ENCODE measurements at regions not wholly inside any gene's neighbourhood (a gene's known extent, or its start where the extent isn't known, plus 50 kb on each side); places are given as distances from the start of the nearest gene placed in this dataset.
A peak's percentile ranks its signal among the peaks of the same experiment; 100 is the strongest.

GRCh38 chr10:30546511-30546910 lies 83.0 kb downstream of the LYZL2 start:
- Histone ChIP-seq H3K27me3 (no peaks in the 10 kb centered on the region), H3K4me3 (no peak overlapping the region), H3K36me3 (no peaks in the 10 kb centered on the region), H3K4me1 (peaks cover 0 to 3% (median 0%) of the 10 kb centered on the region in 3 donors), H3K9me3 (no peaks in the 10 kb centered on the region), H3K27ac (no peak overlapping the region)
- TF ChIP-seq POLR2A (IDR thresholded peaks at IDR 0.05) = no peak
- TF ChIP-seq, protein P1, sequence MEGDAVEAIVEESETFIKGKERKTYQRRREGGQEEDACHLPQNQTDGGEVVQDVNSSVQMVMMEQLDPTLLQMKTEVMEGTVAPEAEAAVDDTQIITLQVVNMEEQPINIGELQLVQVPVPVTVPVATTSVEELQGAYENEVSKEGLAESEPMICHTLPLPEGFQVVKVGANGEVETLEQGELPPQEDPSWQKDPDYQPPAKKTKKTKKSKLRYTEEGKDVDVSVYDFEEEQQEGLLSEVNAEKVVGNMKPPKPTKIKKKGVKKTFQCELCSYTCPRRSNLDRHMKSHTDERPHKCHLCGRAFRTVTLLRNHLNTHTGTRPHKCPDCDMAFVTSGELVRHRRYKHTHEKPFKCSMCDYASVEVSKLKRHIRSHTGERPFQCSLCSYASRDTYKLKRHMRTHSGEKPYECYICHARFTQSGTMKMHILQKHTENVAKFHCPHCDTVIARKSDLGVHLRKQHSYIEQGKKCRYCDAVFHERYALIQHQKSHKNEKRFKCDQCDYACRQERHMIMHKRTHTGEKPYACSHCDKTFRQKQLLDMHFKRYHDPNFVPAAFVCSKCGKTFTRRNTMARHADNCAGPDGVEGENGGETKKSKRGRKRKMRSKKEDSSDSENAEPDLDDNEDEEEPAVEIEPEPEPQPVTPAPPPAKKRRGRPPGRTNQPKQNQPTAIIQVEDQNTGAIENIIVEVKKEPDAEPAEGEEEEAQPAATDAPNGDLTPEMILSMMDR (IDR thresholded peaks at IDR 0.05) = no peak
- DNase-seq = no peak
- intact Hi-C loops (cut with DNase I) = no loop called here
- 70 to 81% methylated on average over 9 of the region's 9 CpGs for WGBS, 2 donors

DNA sequence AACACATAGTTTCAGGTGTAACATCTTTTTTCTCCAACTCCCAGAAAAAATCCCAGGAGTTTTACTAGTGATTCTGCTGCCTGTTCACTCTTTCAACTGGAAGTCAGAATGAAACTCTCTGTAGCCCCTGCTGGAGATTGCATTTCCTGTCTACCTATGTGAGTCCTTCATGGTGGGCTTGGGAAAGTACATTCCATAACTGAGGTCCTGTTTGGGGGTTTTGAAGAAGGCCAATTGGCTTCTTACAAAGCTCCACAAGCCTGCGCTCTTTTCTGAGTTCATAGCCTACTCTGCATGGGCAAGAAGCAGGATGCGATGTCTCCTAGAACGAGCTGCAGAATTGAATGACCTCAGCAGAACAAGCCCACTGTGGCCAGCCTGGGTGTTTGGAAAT lies 86.7 kb downstream of the LYZL2 start:
- intact Hi-C loops (cut with DNase I) = no loop called here
- Histone ChIP-seq H3K27me3 (no peaks in the 10 kb centered on the region), H3K4me1 (peaks cover 0 to 11% (median 0%) of the 10 kb centered on the region in 3 donors), H3K27ac (peak overlapping the region in 1 of 4 donors; percentile 61), H3K36me3 (no peaks in the 10 kb centered on the region), H3K9me3 (no peaks in the 10 kb centered on the region), H3K4me3 (no peak overlapping the region)
- DNase-seq = no peak
- TF ChIP-seq POLR2A (IDR thresholded peaks at IDR 0.05) = no peak
- TF ChIP-seq, protein P1 (IDR thresholded peaks at IDR 0.05) = no peak
- WGBS, 2 donors = 63 to 88% methylated on average over 3 of the region's 3 CpGs

- WGBS, 2 donors = 38 to 51% methylated on average over 11 to 14 of the region's 14 CpGs
- H3K27me3 ChIP-seq = no peaks in the 10 kb centered on the region
- H3K36me3 ChIP-seq = no peaks in the 10 kb centered on the region
- TF ChIP-seq POLR2A (IDR thresholded peaks at IDR 0.05) = no peak
- TF ChIP-seq, protein P1 (IDR thresholded peaks at IDR 0.05) = no peak
- H3K4me3 ChIP-seq = no peak overlapping the region
- H3K27ac ChIP-seq = peak overlapping the region in 1 of 4 donors; percentile 62
- H3K4me1 ChIP-seq = peaks cover 0 to 12% (median 0%) of the 10 kb centered on the region in 3 donors
- H3K9me3 ChIP-seq = no peaks in the 10 kb centered on the region
- DNase-seq = no peak
- intact Hi-C loops (cut with DNase I) = no loop called here
These were observed 87.3 kb downstream of the LYZL2 start for GRCh38 chr10:30542001-30542894.

- H3K36me3 ChIP-seq = no peaks in the 10 kb centered on the region
- H3K27ac ChIP-seq = no peak overlapping the region
- peaks cover 0 to 25% (median 3%) of the 10 kb centered on the region in 3 donors for H3K4me1 ChIP-seq
- no peaks in the 10 kb centered on the region for H3K27me3 ChIP-seq
- TF ChIP-seq POLR2A (IDR thresholded peaks at IDR 0.05) = no peak
- TF ChIP-seq, protein P1 (IDR thresholded peaks at IDR 0.05) = no peak
- no peak overlapping the region for H3K4me3 ChIP-seq
- WGBS, 2 donors = 63 to 68% methylated on average over 2 of the region's 2 CpGs
- intact Hi-C loops (cut with DNase I) = no loop called here
- no peak for DNase-seq
- H3K9me3 ChIP-seq = no peaks in the 10 kb centered on the region
These were observed 89.3 kb downstream of the LYZL2 start for GRCh38 chr10:30540276-30540675.

GRCh38 chr10:30538086-30538485 lies 91.5 kb downstream of the LYZL2 start:
- Histone ChIP-seq H3K36me3 (no peaks in the 10 kb centered on the region), H3K27ac (peak overlapping the region in 3 of 4 donors; percentile 17 to 86 (median 35)), H3K4me1 (peaks cover 0 to 33% (median 6%) of the 10 kb centered on the region in 3 donors), H3K27me3 (no peaks in the 10 kb centered on the region), H3K9me3 (no peaks in the 10 kb centered on the region), H3K4me3 (no peak overlapping the region)
- TF ChIP-seq, protein P1 (IDR thresholded peaks at IDR 0.05) = no peak
- TF ChIP-seq POLR2A (IDR thresholded peaks at IDR 0.05) = no peak
- intact Hi-C loops (cut with DNase I) = loop anchor here (5.0 kb wide), 2 partner anchors 126 to 141 kb away; no protein-coding TSS in a partner anchor
- 33 to 38% methylated on average over 4 of the region's 4 CpGs for WGBS, 2 donors
- DNase-seq = no peak

Measured in esophagus squamous epithelium (tissue), 5 donors.